Osteoblast (primary cell): ENCODE measurements at regions not wholly inside any gene's neighbourhood (a gene's known extent, or its start where the extent isn't known, plus 50 kb on each side); places are given as distances from the start of the nearest gene placed in this dataset.

ENCODE experiments used
- DNase-seq: peaks from one replicate; pipeline ENCODE4 v3.0.0; 2011; ENCODE audit warnings: low spot score, mixed read lengths; ENCODE audit not compliant: insufficient read length; ENCODE audit errors: missing footprints
- H2AFZ ChIP-seq: 2 replicates; pipeline ENCODE4 v1.6.0; 2011; ENCODE audit warnings: mild to moderate bottlenecking, low read length
- H3K27ac ChIP-seq: 2 replicates; pipeline ENCODE4 v1.5.1; 2011; ENCODE audit warnings: mild to moderate bottlenecking, low read depth, low read length, moderate library complexity
- H3K27me3 ChIP-seq: 2 replicates; pipeline ENCODE4 v1.6.0; 2012; ENCODE audit warnings: mild to moderate bottlenecking, control low read depth, inconsistent platforms, low read length, moderate library complexity; ENCODE audit not compliant: insufficient read depth
- H3K36me3 ChIP-seq: 2 replicates; pipeline ENCODE4 v1.5.1; 2011; ENCODE audit warnings: mild to moderate bottlenecking, low read length, control low read depth, moderate library complexity; ENCODE audit not compliant: insufficient read depth
- H3K4me1 ChIP-seq: 2 replicates; pipeline ENCODE4 v1.5.1; 2011; ENCODE audit warnings: mild to moderate bottlenecking, low read length, control low read depth, moderate library complexity; ENCODE audit not compliant: insufficient read depth
- H3K4me2 ChIP-seq: 2 replicates; pipeline ENCODE4 v1.6.0; 2011; ENCODE audit warnings: mild to moderate bottlenecking, low read length; ENCODE audit not compliant: insufficient read depth
- H3K4me3 ChIP-seq: fragments of 200-600 bp; sonication (generic); 3 replicates; pipeline ENCODE4 v1.5.1; 2012; ENCODE audit warnings: mild to moderate bottlenecking, low read length, inconsistent platforms; ENCODE audit not compliant: insufficient read depth
- H3K79me2 ChIP-seq: 2 replicates; pipeline ENCODE4 v1.6.0; 2012; ENCODE audit warnings: mild to moderate bottlenecking, low read length, control low read depth, inconsistent platforms; ENCODE audit not compliant: insufficient read depth
- H3K9me3 ChIP-seq: 2 replicates; pipeline ENCODE4 v1.5.1; 2011; ENCODE audit warnings: low read depth, low read length, control low read depth
- H4K20me1 ChIP-seq: 2 replicates; pipeline ENCODE4 v1.6.0; 2012; ENCODE audit warnings: mild to moderate bottlenecking, low read length, control low read depth; ENCODE audit not compliant: insufficient read depth
- CTCF ChIP-seq: IDR thresholded peaks from 2 replicates; pipeline ENCODE4 v1.5.1; 2011; ENCODE audit warnings: mild to moderate bottlenecking, low read depth, low read length, moderate library complexity; ENCODE audit errors: extremely low read depth

GRCh38 chr10:85319826-85320225 lies 991.4 kb downstream of the CCSER2 start:
- Histone ChIP-seq H3K4me3 (no peak overlapping the region), H3K4me2 (no peak overlapping the region), H3K36me3 (no peaks in the 10 kb centered on the region), H2AFZ (no peak overlapping the region), H3K27me3 (no peaks in the 10 kb centered on the region), H3K9me3 (peaks cover 4% of the 10 kb centered on the region), H4K20me1 (no peaks in the 10 kb centered on the region), H3K79me2 (no peaks in the 10 kb centered on the region), H3K4me1 (no peaks in the 10 kb centered on the region), H3K27ac (no peak overlapping the region)
- TF ChIP-seq CTCF = no peak
- DNase-seq = peak; percentile 1

GRCh38 chr10:85333594-85333993 lies 1005.2 kb downstream of the CCSER2 start:
- Histone ChIP-seq H3K79me2 (no peaks in the 10 kb centered on the region), H3K4me2 (no peak overlapping the region), H3K4me1 (no peaks in the 10 kb centered on the region), H2AFZ (no peak overlapping the region), H3K27ac (no peak overlapping the region), H3K4me3 (no peak overlapping the region), H3K9me3 (peaks cover 3% of the 10 kb centered on the region), H4K20me1 (no peaks in the 10 kb centered on the region), H3K27me3 (no peaks in the 10 kb centered on the region), H3K36me3 (no peaks in the 10 kb centered on the region)
- no peak for DNase-seq
- no peak for TF ChIP-seq CTCF

- DNase-seq = no peak
- no peaks in the 10 kb centered on the region for H3K9me3 ChIP-seq
These were observed 1004.2 kb downstream of the GRID1 start for GRCh38 chr10:85362401-85362800.

More at GRCh38 chr10:85362401-85362800, 1004.2 kb downstream of the GRID1 start:
- Histone ChIP-seq H3K36me3 (no peaks in the 10 kb centered on the region), H3K27me3 (no peaks in the 10 kb centered on the region), H3K4me2 (no peak overlapping the region), H3K4me3 (no peak overlapping the region), H3K4me1 (no peaks in the 10 kb centered on the region), H2AFZ (no peak overlapping the region), H3K27ac (no peak overlapping the region), H3K79me2 (no peaks in the 10 kb centered on the region), H4K20me1 (no peaks in the 10 kb centered on the region)
- no peak for TF ChIP-seq CTCF
